NCI-H345 (cell line): ENCODE measurements at regions not wholly inside any gene's neighbourhood (a gene's known extent, or its start where the extent isn't known, plus 50 kb on each side); places are given as distances from the start of the nearest gene placed in this dataset.
"Not testable (repeated sequence)": the region's sequence is repeated elsewhere in the genome, so short reads cannot be mapped to it uniquely, and the experiment has no call there.

ENCODE experiments used
- DNase-seq: peaks from one replicate; lab custom pipeline; 2025; lab: John Stamatoyannopoulos, UW

DNA sequence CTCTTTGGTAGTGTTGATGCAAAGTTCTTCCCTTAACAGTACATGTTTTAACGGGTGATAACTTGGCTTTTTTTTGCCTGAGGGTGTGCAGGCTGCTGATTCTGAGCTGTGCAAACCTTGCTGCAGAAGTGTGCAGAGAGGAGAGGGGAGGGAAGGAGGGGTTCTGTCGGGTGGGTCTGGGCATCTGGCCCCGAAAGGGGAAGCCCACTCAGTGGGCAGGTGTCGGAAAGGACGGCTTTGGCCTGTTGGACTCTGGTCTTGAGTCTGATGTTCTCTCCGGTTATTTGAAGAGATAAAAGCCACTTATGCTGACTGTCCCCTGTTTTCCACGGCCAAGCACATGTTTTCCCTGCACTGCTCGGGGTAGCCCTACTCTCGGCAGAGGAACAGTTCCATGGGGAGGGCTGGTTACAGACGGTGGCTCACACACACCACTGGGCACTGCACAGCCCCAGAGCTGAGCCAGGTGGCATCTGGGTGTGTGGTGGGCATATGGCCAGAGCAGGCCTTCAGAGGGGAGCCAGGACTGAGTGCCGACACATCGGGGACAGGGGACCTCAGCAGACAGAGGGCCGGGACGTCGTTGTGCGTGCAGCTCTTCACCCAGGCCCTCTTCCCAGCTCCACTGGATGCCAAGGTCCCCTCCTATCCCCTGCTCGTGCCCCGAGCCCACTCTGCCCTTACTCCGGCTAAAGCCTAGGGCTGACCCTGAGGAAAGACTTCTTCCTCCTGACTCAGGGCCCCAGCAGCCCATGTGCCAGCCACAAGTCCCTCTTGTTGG lies 93.2 kb downstream of the TEX29 start:
- no peak for DNase-seq

GRCh38 chr13:111414341-111414740 lies 93.9 kb downstream of the TEX29 start:
- no peak for DNase-seq

DNA sequence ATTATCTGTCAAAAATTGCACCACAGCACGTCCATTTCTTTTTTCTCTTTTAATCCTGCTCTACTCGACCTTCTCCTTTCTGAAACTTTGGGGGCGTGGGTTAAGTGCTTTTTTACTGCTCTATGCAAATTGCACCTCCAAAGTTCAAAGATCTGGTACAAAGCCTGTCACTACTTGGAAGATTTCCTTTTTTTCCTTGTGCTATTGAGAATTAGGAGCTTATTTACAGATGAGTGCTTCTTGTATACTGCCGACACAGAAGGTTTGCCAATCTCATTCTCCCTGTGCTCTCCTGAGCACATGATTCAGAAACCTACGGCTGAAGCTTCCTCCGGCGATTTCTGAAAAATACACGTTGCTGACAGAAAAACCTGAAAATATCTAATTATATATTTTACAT lies 94.8 kb downstream of the TEX29 start:
- no peak for DNase-seq

- DNase-seq: no peak
These were observed 95.3 kb downstream of the TEX29 start for GRCh38 chr13:111415765-111416164.

GRCh38 chr13:111418101-111418500 lies 97.7 kb downstream of the TEX29 start:
- no peak for DNase-seq

- DNase-seq: no peak
These were observed 99.9 kb downstream of the TEX29 start for GRCh38 chr13:111420113-111420876.

DNA sequence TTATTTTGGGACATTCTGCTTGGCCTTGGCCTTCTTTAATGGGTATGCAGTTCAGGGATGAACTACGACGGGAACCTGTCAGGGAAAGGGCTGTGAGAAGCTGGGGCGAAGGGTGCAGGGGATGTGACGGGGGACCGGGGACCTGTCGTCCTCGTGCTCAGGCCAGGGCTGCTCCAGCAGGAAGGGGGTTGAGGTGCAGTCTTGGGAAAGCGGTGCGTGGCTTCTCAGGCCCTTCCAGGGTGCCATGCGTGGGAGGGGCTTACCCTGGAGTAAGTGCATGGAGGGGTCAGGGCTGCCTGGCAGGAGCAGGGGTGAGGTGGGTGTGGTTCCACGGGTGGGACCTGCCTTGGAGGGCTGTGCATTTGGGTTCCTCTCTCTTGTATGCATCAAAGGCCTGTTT lies 100.8 kb downstream of the TEX29 start:
- DNase-seq: no peak

- DNase-seq: peak; percentile 82
These were observed 101.9 kb downstream of the TEX29 start for GRCh38 chr13:111422348-111422747.

DNA sequence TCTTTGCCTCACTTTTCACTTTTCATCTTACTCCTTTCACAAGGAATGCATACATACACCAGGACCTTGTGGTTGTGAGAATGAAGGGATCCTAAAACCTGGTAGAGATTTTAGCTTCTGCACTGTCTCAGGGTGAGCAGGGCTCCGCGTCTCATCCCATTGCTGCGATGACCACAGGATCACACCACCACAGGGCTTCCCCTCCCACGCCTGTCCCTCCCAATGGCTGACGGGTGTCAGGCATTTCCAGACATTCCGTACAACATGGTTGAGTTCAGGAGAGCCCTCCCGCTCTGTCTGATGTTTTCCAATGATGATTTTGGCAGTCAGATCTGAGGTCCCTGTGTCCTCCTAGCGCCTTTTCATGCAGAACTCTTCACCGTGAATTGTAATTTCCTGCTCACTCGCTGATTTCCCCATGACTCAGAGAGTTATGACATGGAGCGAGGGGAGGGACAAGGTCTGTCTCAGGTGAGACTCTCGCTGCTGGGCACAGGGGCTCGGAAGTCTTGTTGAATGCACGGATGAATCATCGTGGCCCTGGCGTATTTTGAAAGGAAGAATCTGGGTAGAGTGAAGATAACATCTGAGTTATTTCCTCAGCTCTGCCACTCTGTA lies 102.8 kb downstream of the TEX29 start:
- DNase-seq: no peak

DNA sequence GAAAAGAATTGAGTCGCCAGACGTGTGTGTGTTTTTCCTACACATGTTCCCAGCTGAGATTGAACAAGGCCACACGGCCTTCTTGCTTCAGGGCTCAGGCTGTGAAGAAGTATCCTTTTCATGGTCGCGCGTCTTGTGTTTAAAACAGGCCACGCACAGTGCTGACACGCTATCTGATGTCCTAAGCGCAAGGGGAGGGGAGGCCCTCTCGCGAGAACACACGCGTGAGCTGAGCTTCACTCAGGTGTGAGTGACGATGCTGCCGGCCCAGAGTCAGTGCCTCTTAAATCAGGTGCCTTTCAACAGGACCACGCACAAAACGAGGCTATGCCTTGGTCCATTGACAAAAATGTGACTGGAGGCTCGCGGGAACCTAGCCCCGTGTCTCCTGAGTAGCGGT lies 103.7 kb downstream of the TEX29 start:
- no peak for DNase-seq

DNA sequence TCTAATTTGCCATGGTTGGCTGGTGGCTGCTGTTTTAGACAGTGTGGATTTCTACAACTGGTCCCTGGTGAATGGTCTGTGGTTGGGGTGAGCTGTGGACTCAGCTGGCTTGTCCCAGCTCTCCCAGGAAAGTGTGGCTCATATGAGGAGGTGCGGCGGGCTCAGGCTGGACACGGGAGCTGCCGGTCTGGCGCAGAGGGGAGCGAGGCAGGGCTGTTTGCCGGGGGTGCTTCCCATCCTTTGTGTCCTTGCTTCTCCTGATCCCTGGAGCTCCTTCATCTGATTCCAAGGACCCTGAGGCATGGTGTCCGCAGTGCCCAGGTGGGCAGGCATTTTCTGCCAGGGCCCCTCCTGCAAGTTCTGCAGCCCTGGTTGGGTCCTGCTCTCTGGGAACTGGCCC lies 104.9 kb downstream of the TEX29 start:
- DNase-seq: no peak

DNA sequence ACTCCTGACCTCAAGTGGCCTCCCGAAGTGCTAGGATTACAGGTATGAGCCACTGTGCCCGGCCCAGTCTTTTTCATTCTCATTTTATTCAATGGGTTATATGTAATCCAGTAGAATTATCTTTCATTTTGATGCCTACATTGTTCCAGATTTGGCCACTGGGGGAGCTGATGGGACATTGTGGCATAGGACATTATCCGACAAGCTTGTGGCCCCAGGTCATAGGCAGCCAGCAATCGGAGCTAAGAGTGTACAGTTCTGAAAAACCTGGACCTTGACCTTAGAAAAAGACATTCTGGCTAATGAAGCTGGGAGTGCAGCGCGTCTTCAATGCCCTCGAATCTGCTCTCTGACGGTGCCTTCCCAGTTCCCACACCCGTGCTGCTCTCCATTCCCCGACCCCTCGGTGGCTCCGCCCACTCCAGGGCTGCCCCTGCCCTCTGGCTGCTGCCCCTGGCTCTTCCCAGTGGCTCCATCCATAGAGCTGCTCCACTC lies 108.7 kb downstream of the TEX29 start:
- DNase-seq: peak; percentile 45

- peak; percentile 75 for DNase-seq
These were observed 110.8 kb downstream of the TEX29 start for GRCh38 chr13:111431206-111431605.

DNA sequence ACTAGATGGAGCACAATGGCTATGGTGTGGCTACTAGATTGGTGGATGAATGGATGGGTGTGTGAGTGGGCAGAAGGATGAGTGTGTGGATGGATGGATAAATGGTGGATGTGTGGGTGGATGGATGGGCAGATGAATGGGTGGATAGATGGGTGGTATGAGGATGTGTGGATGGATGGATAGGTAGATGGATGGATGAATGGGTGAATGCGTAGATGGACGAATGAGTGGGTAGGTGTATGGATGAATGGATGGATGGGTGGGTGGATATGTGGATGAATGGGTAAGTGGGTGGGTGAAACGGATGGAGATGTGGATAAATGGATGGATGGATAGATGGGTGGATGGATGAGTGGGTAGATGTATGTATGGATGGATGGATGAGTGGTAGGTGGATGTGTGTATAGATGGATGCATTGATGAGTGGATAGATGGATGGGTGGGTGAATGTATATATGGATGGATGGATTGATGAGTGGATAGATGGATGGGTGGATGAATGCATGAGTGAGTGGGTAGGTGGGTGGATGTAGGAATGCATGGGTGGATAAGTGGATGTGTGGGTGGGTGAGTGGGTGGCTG lies 114.2 kb downstream of the TEX29 start:
- no peak for DNase-seq

DNA sequence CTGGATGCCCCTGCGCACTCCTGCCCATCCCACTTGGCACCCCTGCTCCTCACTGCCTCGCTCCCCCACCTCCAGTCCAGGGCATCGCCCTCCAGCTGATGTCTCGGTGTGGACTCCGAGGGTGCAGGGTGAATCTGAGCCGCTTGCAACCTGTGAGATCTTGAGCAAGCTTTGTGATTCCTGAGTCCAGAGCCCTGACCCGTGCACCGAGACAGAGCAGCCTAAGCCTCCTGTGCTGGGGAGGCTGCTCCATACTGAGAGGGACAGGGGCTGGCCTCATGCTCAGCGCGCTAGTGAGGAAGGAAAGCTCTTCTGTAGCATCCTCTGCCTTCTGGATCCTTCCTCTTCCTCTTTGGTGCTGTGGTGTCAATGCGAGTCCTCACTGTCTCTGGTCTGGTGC lies 116.0 kb downstream of the TEX29 start:
- DNase-seq: no peak

DNA sequence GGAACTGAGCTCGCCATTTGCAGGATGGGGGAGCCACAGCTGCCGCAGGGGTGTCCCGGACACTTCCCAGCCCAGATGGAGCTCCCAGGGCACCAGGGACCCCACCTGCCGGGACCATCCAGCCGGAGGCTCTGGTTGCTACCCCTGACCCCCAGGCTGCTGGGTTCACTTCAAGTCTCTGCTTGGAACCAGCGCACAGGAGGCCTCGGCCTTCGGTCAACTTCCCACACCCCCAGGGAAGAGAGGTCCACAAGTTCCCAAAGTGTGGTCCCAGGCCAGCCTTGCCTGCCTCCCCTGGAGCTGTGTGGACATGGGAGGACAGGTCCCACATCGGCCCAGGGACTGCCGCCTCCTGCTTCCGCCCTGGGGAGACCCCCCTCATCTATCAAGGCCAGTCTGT lies 117.0 kb downstream of the TEX29 start:
- DNase-seq: no peak

GRCh38 chr13:111437856-111438547 lies 117.6 kb downstream of the TEX29 start:
- DNase-seq: no peak

GRCh38 chr13:111440492-111440891 lies 120.0 kb downstream of the TEX29 start:
- not testable (repeated sequence) for DNase-seq

GRCh38 chr13:111443981-111444380 lies 123.5 kb downstream of the TEX29 start:
- DNase-seq: no peak

GRCh38 chr13:111448504-111448903 lies 128.1 kb downstream of the TEX29 start:
- no peak for DNase-seq

GRCh38 chr13:111449041-111449440 lies 128.6 kb downstream of the TEX29 start:
- DNase-seq: no peak

GRCh38 chr13:111451402-111451801 lies 131.0 kb downstream of the TEX29 start:
- DNase-seq: no peak
